Stimulated activated CD8-positive, alpha-beta memory T cell treated with anti-CD3 and anti-CD28 coated beads, Interleukin-15, amount 100 ng/mL, for 24 hours (primary cell): ENCODE measurements at regions not wholly inside any gene's neighbourhood (a gene's known extent, or its start where the extent isn't known, plus 50 kb on each side); places are given as distances from the start of the nearest gene placed in this dataset.

ENCODE experiments used
- DNase-seq: peaks from one replicate; pipeline ENCODE4 v3.0.0-alpha.2; 2020; ENCODE audit warnings: low read depth

GRCh38 chr1:244970744-244971551 lies 106.6 kb upstream of the HNRNPU start:
- DNase-seq: peak; percentile 76

DNA sequence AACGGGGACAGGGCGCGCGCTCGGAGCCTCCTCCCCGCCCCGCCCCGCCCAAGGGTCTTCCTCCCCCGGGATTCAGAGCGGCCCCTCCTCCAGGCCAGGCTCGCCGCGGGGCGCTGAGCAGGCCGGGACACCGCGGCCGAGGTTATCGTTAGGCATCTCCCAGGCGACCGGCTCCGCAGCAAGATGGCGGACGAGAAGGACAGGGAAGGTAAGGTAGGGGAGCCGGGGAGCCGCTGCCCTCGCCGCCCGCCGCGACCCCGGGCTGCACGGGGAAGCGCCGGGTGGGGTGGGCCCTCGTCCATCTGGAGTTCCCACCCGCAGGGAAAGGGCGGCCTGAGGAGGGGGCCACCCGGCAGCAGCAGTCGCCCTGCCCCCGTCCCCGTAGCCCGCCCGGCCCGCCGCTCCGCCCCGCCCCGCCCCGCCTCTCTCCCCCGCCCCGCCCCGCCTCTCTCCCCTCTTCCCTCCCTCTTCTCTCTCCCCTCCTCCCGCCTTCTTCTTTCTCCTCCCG lies 105.9 kb upstream of the HNRNPU start:
- peak; percentile 46 for DNase-seq

DNA sequence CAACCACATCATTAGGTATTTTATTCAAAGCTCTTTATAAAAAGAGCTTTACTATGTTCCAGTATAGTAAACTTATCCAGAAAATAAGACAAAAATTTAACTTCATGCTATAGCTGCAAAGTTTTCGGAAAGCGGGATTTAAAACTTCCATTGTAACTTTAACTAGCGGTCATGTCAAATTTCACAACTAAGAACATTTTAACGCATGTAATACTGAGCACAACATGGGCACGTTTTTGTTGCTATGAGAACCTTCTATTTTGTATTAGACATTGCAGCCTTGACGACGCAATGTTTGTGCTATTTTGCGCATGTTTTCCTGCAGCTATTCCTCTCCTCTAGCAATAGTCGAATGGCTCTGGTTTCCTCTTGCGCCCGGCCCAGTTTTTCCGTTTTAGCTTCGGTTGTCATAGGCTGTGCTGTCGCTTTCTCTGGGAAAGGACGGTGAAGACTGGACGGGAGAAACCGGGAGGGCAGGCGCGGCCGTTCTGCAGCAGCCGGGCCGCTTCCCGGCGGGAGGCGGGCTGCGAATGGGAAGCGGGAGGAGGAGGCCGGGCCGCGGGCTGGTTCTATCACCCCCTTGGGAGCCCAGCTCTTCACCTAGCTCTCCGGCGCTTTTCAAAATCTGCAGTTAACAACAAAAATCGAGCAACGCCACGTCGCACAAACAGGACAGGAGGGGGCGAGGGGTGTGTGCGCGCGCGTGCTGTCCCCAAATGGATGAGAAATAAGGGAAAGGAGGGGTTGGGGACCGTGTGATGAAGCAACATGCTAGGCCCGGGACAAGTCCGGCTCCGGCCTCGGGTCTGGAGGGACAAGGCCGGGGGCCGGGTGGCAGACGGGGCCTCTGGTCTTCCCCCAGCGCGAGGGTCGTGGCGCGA lies 105.3 kb upstream of the HNRNPU start:
- DNase-seq: peak; percentile 7

DNA sequence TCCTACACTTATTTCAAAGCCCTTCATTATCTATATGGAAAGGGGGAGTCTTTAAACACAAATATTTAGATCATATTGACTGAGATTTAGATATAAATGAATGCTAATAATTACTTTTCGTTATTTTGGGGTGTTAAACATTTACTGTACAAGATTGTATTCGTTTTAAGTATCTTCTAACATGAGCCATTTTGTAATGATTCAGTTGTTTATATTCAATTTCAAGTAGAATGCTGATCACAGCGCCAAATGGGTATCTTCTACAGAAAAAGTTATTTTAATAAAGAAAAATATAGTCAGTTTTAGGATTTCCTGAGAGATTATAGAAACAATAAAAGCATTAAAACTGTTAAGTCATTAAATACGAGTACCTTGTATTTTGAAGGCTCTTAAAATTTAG lies 104.5 kb upstream of the HNRNPU start:
- DNase-seq: no peak

GRCh38 chr1:244968471-244968871 lies 104.1 kb upstream of the HNRNPU start:
- no peak for DNase-seq

- no peak for DNase-seq
These were observed 102.8 kb upstream of the HNRNPU start for GRCh38 chr1:244967159-244967558.

GRCh38 chr1:244965185-244966030 lies 101.1 kb upstream of the HNRNPU start:
- no peak for DNase-seq

- no peak for DNase-seq
These were observed 100.0 kb upstream of the HNRNPU start for GRCh38 chr1:244964112-244964971.

DNA sequence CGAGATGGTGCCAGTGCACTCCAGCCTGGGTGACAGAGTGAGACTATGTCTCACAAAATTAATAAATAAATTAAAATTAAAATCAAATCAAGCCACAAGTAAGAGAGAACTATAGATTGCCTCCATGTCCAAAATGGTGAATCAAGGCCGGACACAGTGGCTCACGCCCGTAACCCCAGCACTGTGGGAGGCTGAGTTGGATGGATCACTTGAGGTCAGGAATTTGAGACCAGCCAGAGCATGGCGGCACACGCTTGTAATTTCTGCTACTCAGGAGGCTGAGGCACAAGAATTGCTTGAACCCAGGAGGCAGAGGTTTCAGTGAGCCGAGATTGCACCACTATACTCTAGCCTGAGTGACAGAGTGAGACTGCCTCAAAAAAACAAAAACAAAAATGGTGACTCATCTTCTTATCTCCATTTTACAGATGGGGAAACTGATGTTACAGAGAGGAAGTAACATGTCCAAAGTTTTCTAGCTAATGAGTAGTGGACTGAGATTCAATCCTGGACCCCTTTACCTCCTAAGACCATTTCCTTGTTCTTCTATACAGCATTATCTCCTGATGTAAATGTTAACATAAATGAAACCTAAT lies 99.0 kb upstream of the HNRNPU start:
- DNase-seq: no peak

GRCh38 chr1:244962130-244962529 lies 97.8 kb upstream of the HNRNPU start:
- no peak for DNase-seq

DNA sequence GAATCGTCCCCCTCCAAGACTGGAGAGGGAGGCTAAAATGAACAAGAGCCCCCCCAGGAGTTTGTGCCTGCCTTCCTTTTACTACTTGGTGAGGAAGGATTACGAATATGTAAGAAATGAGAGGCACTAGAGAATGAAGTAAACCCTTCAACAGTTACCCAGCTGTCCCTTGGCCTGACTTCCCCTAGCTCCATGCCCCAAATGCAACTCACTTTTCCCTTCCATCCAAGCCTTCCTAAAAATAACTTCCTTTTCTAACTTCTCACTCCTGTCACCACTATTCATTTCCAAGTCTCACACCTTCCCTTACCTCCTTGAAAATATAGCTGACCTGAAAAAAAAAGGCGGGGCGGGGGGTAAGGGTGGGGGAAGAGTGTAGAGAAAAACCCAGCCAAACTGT lies 96.6 kb upstream of the HNRNPU start:
- DNase-seq: no peak

DNA sequence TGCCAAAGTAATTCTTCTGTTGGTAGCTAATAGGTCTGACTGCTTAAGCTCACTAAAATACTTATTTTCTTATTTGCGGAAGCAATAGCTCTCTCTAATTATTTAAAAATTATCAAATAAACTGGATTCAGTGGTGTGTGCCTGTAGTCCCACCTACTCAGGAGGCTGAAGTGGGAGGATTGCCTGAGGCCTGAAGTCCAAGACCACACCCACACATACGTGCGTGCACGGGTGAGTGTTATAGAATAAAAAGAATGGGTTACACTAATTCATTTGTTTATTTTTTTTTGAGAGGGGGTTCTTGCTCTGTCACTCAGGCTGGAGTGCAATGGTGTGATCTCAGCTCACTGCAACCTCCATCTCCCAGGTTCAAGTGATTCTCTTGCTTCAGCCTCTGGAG lies 94.2 kb upstream of the HNRNPU start:
- DNase-seq: no peak

GRCh38 chr1:244957525-244957924 lies 93.2 kb upstream of the HNRNPU start:
- DNase-seq: no peak

DNA sequence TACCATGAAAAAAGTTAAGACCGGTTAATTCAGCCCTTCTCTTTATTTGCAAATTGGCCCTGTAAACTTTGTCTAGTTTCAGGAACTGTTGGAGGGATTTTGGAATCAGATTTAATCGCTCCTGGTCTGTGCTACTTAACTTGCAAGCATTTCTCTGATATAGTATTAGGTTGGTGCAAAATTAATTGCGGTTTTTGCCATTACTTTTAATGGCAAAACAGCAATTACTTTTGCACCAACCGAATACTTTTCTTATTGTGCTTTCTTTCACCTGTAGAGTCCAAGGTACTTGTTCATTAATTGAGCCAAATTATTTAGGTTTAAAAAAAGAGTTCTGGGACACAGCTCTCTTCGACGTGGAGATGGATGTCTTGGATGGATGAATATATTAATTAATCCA lies 92.8 kb upstream of the HNRNPU start:
- DNase-seq: no peak

- no peak for DNase-seq
These were observed 91.3 kb upstream of the HNRNPU start for GRCh38 chr1:244955661-244956060.

GRCh38 chr1:244954359-244954758 lies 90.0 kb upstream of the HNRNPU start:
- no peak for DNase-seq

DNA sequence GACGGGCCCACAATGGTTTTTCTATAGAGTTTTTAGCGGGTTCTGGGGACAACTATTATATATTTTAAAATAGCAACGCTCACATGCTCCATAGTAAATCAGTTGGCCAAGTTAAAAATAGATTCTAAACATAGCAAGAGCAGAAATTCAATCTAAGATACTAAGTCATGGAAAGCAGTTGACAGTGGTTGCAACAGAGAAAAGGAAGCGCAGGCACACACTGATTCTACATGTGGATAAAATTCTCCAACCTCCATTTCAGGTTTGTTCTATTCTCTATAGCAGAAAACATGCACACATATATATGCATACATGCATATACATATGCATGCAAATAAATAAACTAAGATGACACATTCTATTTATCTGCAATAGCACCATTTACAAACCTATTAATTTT lies 89.6 kb upstream of the HNRNPU start:
- no peak for DNase-seq

GRCh38 chr1:244952940-244953339 lies 88.6 kb upstream of the HNRNPU start:
- no peak for DNase-seq

GRCh38 chr1:244952280-244952933 lies 88.1 kb upstream of the HNRNPU start:
- no peak for DNase-seq

DNA sequence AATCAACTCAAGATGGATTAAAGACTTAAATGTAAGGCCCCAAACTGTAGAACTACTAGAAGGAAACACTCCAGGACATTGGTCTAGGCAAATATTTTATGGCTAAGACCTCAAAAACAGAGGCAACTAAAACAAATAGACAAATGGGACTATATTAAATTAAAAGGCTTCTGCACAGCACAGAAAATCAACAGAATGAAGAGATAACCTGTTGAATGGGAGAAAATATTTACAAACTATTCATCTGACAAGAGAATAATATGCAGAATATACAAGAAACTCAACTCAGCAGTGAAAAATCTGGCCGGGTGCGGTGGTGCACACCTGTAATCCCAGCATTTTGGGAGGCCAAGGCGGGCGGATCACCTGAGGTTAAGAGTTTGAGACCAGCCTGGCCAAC lies 84.1 kb upstream of the HNRNPU start:
- DNase-seq: no peak
